ENCODE measurements at regions not wholly inside any gene's neighbourhood (a gene's known extent, or its start where the extent isn't known, plus 50 kb on each side); places are given as distances from the start of the nearest gene placed in this dataset.

DNA sequence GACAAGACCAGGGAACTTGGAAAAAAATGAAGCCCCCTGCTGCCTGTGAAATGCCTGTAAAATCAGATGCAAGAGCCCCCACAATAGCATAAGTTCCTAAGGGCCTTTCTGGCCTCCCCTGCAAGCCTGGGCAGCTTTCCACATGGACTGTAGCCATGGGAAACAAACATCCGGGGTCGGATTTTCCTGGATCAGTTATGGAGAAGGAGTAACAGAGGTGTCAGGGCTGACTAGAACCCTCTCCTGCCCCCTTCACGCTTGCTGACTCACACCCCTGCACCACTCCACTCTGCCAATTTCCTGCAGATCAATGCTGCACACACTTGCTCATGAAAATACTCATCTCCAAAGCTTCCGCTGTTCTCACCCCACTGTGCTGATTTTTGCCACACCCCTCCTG lies 258.6 kb downstream of the CBLN1 start:
- DNase-seq (ENCODE audit: low spot score), result no peak

DNA sequence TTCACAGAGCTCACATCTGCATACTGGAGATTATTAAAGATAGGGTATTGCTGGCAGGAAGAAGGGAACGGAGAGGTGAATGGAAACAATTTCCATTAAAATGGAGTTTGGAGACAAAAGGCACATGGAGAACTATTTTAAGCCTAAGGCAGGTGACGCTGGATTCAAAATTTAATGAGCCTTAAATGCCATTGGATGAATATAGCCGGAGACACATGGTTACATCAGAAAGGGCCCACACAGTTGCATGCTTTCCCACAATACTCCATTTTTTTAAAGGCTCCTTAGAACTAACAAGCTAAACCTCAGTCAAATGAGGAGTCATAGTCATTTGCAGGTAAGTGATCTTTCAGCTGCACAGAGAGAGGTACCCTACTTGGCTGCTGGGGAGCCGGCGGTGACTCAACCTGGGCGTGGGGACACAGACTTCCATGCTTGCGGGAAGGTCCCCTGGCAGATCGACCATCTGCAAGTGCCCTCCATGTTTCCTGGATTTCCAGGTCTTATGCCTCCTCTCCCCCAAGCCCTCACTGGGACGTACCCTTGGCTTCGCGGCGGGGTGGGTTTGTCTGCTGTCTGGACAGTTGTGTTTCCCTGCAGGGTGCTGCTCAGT lies 259.2 kb downstream of the CBLN1 start:
- DNase-seq (ENCODE audit: low spot score), result no peak

DNA sequence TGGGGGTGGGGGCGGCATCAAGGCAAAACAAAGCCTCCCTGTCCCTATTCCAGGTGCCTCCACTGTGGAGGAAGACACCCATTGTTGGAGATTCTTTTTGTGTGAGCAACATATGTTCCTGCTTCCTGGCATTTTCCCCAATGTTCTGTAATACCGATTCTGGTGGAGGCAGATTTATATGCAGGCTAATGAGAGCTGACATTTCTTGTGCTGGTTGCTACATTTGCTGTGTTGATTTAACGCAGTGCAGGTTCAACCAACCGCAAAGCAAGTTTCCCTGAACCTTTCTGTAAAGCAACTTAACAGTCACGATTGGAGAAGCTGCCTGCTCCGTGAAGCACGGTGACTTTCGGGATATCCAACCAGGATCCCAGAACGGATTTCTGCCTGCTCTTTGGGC lies 260.5 kb downstream of the CBLN1 start:
- no peak for DNase-seq (ENCODE audit: low spot score)

DNA sequence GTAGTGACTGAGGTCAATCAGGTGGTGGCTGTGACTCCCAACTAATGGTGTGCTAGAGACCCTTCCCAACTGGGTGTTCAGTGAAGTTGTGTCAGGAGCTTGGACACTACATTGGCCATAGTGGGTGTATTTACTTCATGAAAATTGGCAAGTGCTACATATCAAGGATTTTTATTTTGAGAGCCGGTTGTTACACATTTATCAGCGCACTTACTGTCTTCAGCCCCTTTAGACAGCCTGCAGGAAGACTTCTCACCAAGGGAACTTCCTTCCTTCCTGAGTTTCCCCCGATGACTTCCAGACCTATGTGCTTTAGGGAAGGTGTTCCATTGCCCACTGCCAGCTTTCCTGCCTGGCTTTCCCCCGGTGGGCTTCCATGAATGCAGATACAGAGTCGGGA lies 261.2 kb downstream of the CBLN1 start:
- no peak for DNase-seq (ENCODE audit: low spot score)

DNA sequence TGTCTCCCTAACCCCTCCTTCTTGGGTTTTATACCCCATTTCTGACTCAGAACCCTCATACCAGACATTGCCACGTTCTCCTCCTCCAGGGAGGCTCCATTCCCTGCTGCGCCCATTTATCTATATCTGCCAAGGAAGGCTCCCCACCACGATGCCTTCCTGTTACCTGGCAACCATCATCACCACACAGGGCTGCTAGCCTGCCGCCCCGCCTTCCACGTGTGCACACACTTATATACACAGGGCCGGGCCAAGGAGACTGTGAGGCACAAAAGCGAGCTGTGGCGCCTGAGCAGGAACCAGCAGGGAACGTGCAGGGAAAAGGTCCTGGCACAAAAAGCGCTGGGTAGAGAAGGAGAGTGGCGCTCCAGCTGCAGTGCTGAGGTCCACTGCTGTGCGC lies 261.8 kb downstream of the CBLN1 start:
- DNase-seq (ENCODE audit: low spot score), result no peak

- DNase-seq (ENCODE audit: low spot score), result no peak
These were observed 262.5 kb downstream of the CBLN1 start for GRCh38 chr16:49019081-49019633.

DNA sequence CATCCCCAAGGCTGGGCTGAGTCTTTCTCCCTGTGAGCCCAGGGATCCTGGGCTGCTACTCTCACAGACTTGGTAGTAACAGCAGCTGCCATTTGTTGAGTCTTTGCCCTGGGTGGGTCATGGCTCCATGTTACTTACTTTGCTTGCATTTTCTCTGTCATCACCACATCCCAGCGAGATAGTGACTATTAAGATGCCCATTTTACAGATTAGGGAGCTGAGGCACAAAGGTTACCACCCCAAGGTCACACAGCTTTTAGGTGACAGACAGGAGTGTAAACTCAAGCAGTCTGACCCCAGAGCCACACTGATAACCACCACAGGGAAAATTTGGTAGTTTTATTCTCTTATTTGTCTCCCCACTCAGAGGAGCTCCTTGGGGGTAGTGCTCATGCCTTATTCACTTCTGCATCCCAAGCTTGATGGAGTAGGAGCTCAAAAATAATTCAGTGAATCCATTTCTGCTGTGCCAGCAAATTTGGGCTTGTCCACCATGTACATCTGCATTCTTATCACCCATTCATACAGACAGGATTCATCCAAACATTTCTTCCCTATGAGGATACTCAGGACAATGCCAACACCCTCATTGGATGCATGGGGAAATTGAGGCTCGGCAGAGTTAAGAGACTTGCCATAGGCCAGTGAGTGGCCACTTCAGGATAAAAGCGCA lies 263.2 kb downstream of the CBLN1 start:
- no peak for DNase-seq (ENCODE audit: low spot score)

GRCh38 chr16:49017501-49017900 lies 264.1 kb downstream of the CBLN1 start:
- no peak for DNase-seq (ENCODE audit: low spot score)

GRCh38 chr16:49016461-49016860 lies 265.2 kb downstream of the CBLN1 start:
- no peak for DNase-seq (ENCODE audit: low spot score)

GRCh38 chr16:49015225-49015592 lies 266.4 kb downstream of the CBLN1 start:
- DNase-seq (ENCODE audit: low spot score), result no peak

- no peak for DNase-seq (ENCODE audit: low spot score)
These were observed 267.1 kb downstream of the CBLN1 start for GRCh38 chr16:49014277-49015224.

DNA sequence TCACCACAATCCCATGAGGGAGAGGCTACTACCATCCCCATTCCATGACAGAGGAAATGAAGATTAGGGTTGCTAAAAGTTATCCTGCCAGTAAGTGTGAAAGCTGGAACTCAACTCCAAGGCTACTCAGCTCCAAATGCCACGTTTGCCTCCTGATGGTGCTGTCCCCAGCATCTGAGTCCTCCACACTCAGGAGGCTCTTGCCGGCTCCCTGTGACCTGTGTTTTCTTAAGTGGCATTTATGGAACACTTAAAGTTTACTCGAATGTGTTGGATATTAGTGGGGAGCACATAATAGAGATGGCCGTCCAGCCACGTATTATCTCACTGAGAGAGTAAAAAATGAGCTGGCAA lies 267.9 kb downstream of the CBLN1 start:
- DNase-seq (ENCODE audit: low spot score), result no peak

- DNase-seq (ENCODE audit: low spot score), result no peak
These were observed 268.5 kb downstream of the CBLN1 start for GRCh38 chr16:49012961-49013726.

DNA sequence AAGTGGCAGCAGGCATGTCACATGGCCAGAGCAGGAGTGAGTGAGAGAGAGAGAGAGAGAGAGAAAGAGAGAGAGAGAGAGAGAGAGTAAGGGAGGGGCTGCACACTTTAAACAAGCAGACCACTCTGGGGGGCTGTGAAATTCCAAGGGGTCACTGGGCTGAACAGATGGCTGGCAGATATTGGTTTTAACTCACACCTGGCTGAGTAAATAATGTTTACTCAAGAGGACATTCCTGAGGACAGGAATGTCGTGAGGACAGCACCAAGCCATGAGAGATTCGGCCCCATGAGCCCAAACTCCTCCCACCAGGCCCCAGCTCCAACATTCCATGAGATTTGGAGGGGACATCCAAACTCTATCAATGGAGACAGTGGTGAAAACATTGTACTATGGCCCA lies 269.7 kb downstream of the CBLN1 start:
- DNase-seq (ENCODE audit: low spot score), result no peak

GRCh38 chr16:49010879-49011278 lies 270.8 kb downstream of the CBLN1 start:
- no peak for DNase-seq (ENCODE audit: low spot score)

GRCh38 chr16:49010396-49010795 lies 271.2 kb downstream of the CBLN1 start:
- no peak for DNase-seq (ENCODE audit: low spot score)

DNA sequence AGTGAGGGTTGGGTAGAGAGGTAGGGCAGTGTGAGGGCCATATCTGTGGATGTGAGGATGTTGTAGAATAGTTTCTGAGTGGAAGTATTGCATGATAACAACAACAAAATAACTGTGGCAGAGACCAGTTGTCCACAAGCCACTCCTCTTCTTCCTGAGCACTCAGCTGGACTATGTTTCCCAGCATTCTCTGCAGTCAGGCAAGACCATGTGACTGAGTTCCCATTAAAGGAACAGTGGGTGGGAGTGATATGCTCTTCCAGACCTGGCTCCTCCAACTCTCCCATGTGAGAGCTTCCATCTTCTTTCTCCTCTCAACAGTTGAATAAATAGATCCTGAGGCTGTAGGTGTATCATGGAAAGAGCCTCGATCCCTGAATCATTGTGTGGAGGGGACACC lies 272.4 kb downstream of the CBLN1 start:
- DNase-seq (ENCODE audit: low spot score), result no peak

- DNase-seq (ENCODE audit: low spot score), result no peak
These were observed 277.6 kb downstream of the CBLN1 start for GRCh38 chr16:49003992-49004391.

DNA sequence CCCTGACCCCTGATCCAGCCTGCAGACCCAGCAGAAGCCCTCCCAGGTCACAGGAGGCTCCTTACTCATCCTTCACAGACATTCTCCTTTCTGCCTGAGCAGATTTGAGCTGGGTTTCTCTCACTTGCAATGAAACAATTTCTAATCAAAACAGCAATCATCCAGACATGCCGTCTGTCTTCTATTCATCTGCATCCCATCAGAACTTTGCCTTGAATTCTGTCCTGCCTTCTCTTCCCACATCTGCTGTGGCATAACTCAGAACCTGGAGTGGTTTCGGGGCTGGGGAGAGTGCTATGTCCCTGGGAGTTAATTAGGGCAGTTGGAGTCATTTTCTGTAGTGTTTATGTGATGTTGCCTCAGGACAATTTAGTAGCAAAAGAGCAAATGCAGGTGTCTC lies 278.6 kb downstream of the CBLN1 start:
- DNase-seq (ENCODE audit: low spot score), result no peak

DNA sequence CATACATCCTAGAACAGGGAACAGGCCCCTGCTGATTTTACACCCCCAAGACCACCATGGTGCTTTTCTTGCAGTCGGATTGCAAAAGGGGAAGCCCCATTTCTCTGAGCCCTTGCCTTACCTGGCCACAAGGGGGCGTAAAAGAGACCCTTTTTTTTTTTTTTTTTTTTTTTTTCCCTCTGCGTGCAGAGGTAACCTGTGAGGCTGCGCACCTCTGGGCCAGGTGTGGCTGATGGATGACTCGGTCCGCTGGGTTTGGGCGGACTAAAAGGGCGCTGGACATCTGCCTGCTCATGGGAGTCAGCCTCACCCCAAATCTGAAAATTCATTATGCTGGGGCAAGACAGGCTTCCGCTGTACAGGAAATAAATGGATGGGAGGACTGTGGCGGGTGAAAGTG lies 281.0 kb downstream of the CBLN1 start:
- peak; percentile 3 for DNase-seq (ENCODE audit: low spot score)

DNA sequence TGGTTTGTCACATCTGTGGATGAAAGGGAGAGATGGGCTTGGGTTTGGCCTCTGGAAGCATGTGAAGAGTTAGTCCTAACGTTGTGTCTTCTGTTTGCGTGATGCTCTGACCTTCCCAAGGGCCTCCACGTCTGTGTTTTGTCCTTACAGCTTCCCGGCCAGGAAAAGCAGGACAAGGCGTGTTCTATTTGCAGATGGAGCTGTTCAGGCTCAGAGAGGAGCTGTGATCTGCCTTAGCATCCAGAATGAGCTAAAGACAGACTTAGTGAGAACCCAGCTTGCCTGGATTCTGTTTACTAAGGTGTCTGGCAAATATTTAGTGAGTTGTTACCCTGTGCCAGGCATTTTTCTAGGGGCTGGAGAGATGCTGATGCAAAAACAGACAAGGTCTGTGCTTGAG lies 282.1 kb downstream of the CBLN1 start:
- DNase-seq (ENCODE audit: low spot score), result no peak

- no peak for DNase-seq (ENCODE audit: low spot score)
These were observed 282.6 kb downstream of the CBLN1 start for GRCh38 chr16:48999044-48999443.

All from hematopoietic multipotent progenitor cell treated with erythropoietin and hydrocortisone succinate and interleukin-3 and kit ligand, for 15 days (in vitro differentiated cells).